HG02642 (cell line): ENCODE measurements at regions not wholly inside any gene's neighbourhood (a gene's known extent, or its start where the extent isn't known, plus 50 kb on each side); places are given as distances from the start of the nearest gene placed in this dataset.
"Not testable (repeated sequence)": the region's sequence is repeated elsewhere in the genome, so short reads cannot be mapped to it uniquely, and the experiment has no call there.

Source experiments
- ATAC-seq: cut with Tn5 transposase; IDR thresholded peaks from one replicate; pipeline ENCODE4 v1.9.1; 2021; ENCODE audit warnings: mild to moderate bottlenecking; ENCODE audit not compliant: unreplicated experiment, poor library complexity

DNA sequence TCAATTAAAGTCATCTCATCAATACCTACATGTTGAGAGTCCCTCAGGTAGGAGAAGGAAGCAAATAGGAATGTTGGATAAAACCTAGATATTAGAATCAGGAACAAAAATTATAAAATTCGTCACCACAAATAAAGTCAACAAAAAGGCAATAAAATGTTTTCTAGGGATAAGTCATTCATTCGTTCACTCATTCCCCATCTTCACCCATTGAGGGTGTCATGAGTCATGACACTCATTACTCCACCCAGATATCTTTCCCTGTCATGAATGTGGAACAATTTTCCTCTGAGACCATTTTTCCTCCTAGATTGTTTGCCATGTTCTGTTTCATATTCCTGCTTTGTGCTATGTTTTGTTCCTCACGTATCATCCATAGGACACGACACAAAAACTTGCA is 50.9 kb upstream of the OLIG3 start:
- no peak for ATAC-seq

DNA sequence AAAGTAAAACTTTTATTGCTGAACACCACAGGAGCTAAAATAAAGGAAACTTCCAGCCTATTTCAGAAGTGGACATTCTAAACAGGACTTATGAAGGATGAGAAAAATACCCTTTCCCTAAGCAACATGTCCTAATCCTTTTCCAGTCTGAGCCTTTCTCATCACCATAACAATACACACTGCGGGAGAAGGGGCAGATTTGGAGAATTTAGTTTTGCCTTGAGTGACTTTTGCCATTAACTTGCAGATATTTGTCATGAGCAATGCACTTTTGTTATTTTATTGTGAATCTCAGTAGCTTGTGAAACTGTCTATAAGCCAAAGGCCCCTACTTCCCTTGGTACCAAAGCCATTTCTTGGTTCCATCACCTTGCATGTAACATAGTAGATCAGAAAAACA is 53.0 kb upstream of the OLIG3 start:
- ATAC-seq, result no peak

DNA sequence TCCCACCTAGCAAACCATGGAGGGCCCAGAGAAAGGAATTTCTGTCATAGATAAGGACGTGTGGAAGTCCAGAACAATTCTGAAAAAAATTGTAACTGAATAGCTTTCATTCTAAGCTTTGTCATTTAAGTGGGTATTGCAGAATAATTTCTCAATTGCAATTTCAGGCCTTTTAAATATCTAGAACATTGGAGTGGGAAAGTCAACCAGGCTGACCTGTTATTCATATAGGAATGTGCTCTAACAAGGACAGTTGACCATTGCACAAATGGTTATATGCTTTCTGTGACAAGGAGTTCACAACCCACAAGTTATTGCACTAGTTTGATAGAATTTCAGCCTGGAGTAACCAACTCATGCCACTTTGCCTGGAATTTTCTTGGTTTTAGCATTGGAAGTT is 53.4 kb upstream of the OLIG3 start:
- ATAC-seq, result no peak

DNA sequence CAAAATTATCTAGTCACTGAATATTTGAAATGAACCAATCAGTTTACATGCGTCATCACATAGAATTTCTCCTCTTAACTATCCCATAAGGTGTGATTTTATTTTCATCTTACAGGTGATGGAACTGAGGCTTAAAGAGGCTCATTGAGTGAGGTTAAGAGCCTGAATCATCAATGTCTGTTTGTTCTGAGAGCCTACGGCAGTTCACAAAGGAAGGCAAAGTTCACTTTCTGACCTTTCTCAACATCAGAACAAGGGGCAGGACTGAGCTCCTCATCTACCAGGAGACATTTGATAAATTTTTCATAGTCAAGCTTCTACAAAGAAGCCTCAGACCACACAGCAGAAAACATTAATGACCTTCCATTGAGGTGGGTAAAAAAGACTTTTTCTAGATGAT is 54.9 kb upstream of the OLIG3 start:
- ATAC-seq, result no peak

DNA sequence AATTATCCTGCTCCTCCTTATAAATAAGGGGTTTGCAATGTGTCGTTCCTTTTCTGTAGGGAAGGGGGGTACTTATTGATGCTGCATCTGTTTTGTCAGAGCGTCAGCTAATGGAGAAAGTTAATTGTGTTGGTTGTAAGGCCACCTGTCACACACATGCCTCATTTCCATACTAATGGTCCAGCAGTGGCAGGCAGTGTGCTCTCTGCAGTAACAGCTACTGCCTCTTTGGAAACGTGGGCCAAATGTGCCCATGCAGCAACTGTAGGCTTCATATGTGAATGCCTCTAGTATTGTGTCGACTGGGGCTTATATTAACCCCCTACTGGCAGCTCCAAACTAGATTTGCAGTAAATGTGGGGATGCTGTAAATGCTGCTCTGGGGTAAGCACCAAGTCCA is 56.3 kb upstream of the OLIG3 start:
- ATAC-seq, result no peak

DNA sequence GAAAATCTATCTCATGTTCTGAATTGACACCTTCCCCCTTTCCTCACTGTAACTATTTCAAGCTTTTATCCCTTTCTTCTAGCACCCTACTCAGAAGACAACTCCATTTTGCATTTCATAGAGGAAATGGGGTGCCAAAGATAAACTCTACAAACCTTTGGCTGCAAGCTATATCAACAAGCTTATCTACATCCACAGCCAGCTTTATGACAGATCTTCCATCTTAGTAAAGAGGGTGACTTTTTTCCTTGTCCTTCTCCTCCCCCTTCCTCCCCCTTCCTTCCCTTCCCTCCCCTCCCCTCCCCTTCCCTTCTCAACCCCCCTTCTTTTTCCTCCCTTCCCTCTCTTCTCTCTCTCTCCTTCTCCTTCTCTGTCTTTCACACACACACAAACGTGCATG is 58.0 kb upstream of the OLIG3 start:
- ATAC-seq, result no peak

DNA sequence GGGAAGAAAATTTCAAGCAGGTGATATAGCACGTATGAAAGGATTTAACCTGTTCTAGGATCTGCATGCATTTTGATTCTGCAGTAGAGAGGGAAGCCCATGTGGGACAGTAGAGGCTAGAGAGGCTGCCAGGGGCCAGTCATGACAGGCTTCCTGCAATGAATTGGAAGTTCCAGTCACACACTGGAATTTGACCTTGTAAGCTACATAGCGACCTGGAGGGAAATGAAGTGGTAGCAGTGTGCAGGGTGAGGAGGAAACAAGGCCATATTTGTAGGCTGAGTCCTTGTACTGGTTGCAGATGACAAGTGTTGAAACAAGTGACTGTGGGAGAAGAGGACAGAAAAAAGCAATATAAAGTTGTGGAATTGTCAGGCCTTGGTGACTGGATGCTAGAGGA is 58.6 kb upstream of the OLIG3 start:
- no peak for ATAC-seq

DNA sequence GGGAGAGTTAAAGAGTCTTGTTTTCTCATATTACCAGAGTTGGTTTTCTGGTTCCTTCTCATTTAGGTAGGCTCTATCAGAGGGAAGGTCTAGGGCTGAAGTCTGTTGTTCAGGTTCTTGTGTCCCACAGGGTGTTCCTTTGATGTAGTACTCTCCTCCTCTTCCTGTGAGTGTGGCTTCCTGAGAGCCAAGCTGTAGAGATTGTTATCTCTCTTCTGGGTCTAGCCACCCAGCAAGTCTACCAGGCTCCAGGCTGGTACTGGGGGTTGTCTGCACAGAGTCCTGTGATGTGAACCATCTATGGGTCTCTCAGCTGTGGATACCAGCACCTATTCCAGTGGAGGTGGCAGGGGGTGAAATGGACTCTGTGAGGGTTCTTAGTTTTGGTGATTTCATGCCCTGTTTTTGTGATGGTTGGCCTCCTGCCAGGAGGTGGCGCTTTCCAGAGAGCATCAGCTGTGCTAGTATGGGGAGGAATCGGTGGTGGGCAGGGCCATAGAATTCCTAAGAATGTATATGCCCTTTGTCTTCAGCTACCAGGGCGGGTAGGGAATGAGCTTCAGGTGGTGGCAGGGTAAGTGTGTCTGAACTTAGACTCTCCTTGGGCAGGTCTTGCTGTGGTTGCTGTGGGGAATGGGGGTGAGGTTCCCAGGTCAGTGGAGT is 65.5 kb upstream of the OLIG3 start:
- ATAC-seq, result not testable (repeated sequence)

DNA sequence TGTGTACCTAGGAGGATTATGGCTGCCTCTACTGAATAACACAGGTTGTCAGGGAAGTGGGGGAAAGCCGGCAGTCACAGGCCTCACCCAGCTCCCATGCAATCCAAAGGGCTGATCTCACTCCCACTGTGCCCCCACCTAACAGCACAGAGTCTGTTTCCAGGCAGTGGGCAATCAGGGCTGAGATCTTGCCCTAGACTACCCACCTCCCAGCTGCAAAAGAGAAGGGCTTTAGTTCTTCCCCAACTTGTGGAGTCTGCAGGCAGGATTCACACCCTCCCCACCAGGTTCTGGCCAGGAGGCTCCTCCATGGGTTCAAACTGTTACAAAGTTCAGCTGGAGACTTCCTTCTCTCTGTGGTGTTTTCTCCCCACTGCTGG is 66.0 kb upstream of the OLIG3 start:
- ATAC-seq, result no peak

DNA sequence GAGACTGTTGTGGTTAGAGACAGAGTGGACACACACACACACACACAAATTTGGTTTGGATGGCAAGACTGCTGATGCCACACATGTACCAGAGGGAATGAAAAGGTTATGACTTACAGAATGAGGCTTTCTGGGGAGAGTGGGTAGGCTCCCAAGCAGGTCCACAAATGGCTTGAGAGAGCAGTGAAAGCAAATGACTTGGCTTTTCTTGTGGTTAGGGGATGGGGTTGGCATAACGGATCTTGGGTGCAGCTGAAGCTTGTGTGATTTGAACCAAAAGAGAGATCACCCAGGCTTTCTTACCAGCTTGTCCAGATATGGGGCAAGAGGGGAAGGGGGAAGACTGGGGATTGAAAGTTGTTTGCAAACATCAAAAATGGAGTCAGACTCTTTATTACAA is 73.9 kb upstream of the OLIG3 start:
- ATAC-seq, result no peak

DNA sequence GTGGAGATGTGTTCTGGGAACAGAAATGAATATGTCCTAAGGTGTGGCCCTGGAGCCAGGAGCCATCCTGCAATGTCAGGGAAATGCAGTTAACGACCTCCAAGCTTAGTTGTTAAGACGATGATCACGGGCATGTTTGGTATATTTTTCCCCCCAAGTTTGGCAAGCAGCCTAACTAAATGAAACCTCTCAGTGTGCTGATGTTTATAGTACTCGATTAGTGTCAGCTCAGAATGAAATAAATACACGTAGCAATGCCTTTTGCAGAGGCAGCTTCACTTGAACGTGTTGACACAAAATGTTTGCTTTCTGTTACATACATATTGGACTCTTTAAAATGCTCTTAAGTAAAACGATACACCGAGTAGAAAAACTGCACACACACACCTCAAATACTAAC is 76.2 kb upstream of the OLIG3 start:
- no peak for ATAC-seq

DNA sequence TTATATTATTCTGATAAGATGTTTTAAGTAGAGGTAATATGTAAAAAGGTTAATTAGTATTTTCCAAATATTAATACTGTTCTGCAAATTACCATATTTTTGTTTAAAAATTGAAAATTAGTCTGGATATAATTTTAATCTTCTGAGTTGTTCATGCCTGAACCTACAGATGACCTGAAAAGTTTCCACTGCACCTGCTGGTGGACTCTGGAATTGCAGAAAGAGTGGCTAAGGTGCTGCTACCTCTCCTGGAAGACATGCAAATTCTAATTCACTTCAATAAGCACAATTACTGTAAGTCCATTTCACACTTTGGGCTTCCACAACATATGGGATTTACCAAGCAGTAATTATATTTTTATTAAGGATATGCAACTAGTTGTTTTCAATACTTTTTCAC is 77.7 kb upstream of the OLIG3 start:
- peak; percentile 78 for ATAC-seq

DNA sequence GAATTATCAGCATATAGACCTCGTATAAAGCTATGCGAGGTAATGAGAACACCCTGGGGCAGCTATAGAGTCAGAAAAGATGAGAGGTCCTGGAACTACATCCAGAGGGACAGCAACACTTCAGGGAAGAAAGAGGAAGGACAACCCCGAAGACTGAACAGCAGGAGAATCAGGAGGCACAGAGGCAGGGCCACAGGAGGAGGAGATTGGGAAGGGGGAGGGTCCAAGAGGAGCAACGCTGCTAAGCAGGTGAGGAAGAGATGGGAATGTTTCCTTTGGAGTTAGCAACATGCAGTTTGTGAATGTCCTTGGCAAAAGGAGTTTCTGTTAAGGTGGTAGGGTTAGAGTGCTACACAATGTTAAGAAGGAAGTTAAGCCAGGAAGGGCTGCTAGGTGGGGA is 79.5 kb upstream of the OLIG3 start:
- ATAC-seq, result no peak

DNA sequence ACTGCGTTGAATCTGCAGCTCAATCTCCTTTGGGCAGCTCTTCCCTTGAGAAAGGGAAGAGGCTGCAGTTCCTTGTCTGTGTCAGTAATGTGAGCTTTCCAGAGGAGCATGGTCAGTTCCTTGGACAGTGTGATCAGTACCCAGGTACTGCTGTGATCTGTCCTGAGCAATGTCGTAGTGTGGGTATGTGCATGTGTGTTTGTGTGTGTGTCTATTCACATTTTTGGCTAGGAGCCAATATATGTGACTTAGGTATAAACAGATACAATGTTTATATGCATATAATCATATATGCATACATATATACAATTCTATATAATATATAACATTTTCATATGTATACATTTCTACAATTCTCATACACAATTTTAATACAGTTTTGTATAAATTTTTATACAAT is 85.4 kb upstream of the OLIG3 start:
- ATAC-seq, result no peak

DNA sequence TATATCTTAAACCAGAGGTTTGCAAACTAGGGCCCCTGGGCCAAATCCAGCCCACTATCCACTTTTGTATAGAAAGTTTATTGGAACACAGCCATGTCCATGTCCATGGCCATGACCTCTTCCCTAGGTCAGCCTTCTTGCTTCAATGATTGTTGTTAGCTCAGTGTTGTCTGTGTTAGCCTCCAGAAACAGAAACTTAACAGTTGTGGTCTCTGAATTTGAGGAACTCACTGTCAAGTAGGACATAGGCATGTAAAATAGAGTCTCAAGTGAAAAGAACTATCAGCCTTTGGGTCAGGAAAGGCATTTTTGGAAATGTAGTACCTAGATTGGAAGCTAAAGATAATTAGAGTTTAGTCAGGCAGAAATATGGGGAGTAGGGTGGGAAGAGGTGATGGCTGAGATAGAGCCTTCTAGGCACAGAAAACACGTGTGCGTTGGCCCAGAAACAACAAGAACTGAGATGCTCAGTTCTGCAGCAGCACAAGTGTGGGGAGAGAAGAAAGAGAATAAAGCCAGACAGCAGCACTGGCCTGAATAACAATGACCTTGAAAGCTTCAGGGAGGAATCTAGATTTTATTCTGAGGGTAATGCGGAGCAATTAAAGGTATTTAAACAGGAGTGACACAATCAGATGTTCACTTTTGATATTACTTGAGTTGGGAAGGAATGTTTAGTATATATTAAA is 87.0 kb upstream of the OLIG3 start:
- ATAC-seq, result no peak

DNA sequence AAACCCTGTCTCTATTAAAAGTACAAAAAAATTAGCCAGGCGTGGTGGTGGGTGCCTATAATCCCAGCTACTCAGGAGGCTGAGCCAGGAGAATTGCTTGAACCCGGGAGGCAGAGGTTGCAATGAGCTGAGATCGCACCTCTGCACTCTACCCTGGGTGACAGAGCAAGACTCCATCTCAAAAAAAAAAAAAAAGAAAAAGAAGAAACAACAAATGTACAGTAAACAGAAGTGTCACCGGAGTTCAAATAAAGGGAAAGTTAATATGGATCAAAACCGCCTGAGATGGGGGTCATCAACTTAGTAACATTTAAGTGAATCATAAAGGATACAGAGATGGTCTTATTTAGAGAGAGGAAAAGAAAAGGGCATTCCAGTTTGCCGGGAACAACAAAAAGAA is 89.3 kb upstream of the OLIG3 start:
- ATAC-seq, result not testable (repeated sequence)

DNA sequence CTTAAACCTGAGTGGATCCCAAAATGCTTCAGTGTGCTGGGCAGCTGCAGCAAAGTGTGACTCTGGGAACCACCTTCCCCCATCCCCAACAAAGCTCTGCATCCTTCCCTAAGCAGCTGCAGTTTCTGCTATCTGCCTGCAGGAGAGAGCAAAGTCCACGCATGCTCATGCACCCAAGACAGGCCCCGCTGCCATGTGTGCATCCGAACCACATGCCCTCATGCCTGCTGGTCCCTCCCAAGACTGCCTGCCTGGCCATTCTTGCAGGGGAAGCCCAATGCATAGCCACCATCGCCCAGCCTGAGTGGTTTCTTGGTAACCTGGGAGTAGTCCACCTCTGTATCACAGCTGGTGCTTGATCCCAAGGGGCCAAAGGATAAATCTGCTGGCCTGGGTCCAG is 94.3 kb upstream of the OLIG3 start:
- ATAC-seq, result no peak

DNA sequence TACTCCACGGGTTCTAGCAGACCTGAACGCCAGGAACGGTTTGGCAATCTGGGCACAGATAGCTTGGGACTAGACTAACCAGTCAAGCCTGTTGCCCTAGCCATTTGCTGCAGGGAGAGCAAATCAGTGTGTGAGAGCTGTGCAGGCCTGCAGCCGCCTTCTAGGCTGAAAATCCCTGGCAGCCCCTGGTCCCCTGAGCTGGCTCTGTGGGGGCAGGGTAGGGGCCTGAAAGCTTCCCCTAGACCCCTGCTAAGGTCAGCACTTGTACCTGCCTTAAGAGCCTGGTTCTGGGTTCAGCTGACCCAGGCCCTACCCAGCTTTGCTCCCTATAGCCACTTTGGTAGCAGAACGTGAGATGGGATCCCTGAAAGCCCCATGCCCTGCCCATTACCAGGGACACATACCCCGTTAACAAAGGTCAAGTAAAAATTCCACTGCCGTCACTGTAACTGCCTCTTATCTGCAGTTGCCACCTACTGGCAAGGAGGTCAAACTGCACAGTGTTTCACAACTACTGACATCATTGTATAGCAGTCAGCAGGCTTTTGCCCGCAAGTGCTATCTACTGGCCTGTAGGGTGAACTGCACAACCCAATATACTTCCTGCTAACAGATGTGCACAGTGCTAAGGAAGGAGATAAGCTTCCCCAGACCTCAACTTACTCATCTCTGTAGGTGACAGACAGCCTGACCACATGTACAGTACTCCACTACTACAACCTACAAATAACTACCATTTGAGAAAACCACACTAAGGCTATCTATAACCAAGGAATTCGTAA is 95.1 kb upstream of the OLIG3 start:
- peak; percentile 100 for ATAC-seq

DNA sequence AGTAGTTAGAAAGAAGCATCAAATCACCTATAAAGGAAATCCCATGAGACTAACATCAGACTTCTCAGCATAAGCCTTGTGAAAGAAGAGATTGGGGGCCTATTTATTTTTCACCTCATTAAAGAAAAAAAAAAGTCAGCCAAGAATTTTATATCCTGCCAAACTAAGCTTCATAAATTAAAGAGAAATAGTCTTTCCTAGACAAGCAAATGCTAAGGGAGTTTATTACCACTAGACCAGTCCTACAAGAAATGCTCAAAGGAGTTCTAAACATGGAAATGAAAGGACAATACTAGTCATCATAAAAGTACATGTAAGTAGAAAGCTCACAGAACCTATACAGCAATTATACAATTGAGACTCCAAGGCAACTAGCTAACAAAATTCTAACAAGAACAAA is 96.5 kb upstream of the OLIG3 start:
- ATAC-seq, result no peak

DNA sequence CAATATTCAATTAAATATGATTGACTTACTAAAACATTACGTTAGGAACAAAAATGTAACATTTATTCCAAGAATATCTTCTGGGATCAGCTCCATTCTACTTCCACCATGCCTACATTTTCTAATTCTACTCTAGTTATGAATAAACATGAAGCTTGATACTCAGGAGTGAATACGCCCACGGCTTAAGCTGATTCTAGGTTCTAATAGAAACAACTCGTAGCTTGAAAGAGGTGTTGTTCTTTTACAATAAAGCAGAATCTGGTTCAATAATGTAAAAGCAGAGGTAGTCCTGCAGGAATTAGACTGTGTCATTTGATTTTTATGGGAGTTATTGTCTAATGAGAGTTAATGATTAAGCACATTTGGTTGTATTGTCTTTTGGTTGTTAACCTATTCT is 107.3 kb upstream of the OLIG3 start:
- no peak for ATAC-seq

DNA sequence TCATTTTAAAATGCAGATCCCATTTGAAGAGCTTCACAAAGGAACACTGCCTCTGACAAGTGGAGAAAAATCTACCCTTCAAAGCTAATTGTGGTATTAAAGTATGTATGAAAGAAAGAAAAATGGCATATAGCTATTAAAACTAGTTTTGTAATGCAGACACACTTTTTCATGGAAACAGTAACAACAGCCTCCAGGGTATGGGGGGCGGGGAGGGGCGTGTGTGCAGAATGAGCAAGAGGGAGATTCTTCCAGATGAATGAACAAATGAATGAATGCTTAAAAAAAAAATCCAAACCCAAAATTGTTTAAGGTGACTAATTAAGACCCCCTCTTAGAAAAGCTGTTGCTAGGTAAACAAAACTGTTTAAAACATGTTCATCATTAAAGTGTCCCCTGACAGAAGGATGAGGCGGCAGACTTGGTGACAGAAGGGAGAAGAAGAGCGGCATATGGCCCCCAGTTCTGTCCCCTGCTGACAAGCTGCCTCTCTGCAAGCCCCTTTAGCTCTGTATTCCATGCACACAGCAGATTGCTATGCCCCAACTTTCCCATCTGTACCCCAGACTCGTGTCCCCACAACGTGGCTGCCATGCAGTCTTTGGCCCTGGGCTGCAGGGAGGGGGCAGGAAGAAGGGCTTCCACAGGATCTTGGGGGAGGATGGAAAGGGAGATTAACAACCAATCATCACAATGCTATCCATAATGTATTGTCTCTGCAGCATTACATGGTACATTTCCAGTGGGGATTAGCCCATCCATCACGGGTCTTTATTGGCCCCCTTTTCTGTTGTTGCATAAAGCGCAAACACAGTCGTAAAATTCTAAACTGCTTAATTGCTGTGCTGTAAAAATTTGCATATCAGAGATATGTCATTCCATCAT is 108.4 kb upstream of the OLIG3 start:
- ATAC-seq, result no peak
